SKM-1 (cell line): ENCODE measurements at regions not wholly inside any gene's neighbourhood (a gene's known extent, or its start where the extent isn't known, plus 50 kb on each side); places are given as distances from the start of the nearest gene placed in this dataset.

Source experiments
- DNase-seq: peaks from one replicate; lab custom pipeline; 2025; ENCODE audit not compliant: unreplicated experiment; lab: John Stamatoyannopoulos, UW

GRCh38 chr1:36687312-36687711 is 204.6 kb upstream of the CSF3R start:
- no peak for DNase-seq

- DNase-seq = no peak
Observed at GRCh38 chr1:36675931-36676562, 193.3 kb upstream of the CSF3R start.

- no peak for DNase-seq
Observed at GRCh38 chr1:36675106-36675505, 192.4 kb upstream of the CSF3R start.

- DNase-seq = no peak
Observed at GRCh38 chr1:36673202-36673601, 190.5 kb upstream of the CSF3R start.

GRCh38 chr1:36669262-36669661 is 186.5 kb upstream of the CSF3R start:
- no peak for DNase-seq

- no peak for DNase-seq
Observed at GRCh38 chr1:36667836-36668235, 185.1 kb upstream of the CSF3R start.

GRCh38 chr1:36667256-36667655 is 184.5 kb upstream of the CSF3R start:
- DNase-seq = no peak

GRCh38 chr1:36665478-36666080 is 182.9 kb upstream of the CSF3R start:
- DNase-seq = no peak

GRCh38 chr1:36664571-36665287 is 182.0 kb upstream of the CSF3R start:
- no peak for DNase-seq

GRCh38 chr1:36663772-36664430 is 181.2 kb upstream of the CSF3R start:
- no peak for DNase-seq

GRCh38 chr1:36658838-36659237 is 176.1 kb upstream of the CSF3R start:
- DNase-seq = no peak

GRCh38 chr1:36657826-36658225 is 175.1 kb upstream of the CSF3R start:
- no peak for DNase-seq

GRCh38 chr1:36656838-36657237 is 174.1 kb upstream of the CSF3R start:
- no peak for DNase-seq

GRCh38 chr1:36656271-36656670 is 173.6 kb upstream of the CSF3R start:
- no peak for DNase-seq

- no peak for DNase-seq
Observed at GRCh38 chr1:36654586-36654985, 171.9 kb upstream of the CSF3R start.

- DNase-seq = no peak
Observed at GRCh38 chr1:36653850-36654249, 171.1 kb upstream of the CSF3R start.

- no peak for DNase-seq
Observed at GRCh38 chr1:36652586-36652985, 169.9 kb upstream of the CSF3R start.

- DNase-seq = no peak
Observed at GRCh38 chr1:36652011-36652410, 169.3 kb upstream of the CSF3R start.

GRCh38 chr1:36651176-36651910 is 168.6 kb upstream of the CSF3R start:
- DNase-seq = no peak

- no peak for DNase-seq
Observed at GRCh38 chr1:36650200-36651065, 167.7 kb upstream of the CSF3R start.
